ENCODE measurements at regions not wholly inside any gene's neighbourhood (a gene's known extent, or its start where the extent isn't known, plus 50 kb on each side); places are given as distances from the start of the nearest gene placed in this dataset.
A peak's percentile ranks its signal among the peaks of the same experiment; 100 is the strongest.

DNA sequence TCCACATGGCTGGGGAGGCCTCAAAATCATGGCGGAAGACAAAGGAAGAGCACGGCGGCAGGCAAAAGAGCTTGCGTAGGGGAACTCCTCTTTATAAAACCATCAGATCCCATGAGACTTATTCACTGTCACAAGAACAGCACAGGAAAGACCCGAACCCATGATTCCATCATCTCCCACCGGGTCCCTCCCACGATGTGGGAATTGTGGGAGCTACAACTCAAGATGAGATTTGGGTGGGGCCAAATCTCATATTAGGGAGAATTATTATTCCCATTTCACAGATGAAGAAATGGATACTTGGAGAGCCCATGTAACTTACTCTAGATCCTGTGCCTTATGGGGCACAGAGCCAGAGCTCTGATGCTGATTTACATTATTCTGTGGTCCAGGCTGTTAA lies 322.6 kb downstream of the PCNX1 start:
- no peak for ATAC-seq
- TF ChIP-seq, protein P1, sequence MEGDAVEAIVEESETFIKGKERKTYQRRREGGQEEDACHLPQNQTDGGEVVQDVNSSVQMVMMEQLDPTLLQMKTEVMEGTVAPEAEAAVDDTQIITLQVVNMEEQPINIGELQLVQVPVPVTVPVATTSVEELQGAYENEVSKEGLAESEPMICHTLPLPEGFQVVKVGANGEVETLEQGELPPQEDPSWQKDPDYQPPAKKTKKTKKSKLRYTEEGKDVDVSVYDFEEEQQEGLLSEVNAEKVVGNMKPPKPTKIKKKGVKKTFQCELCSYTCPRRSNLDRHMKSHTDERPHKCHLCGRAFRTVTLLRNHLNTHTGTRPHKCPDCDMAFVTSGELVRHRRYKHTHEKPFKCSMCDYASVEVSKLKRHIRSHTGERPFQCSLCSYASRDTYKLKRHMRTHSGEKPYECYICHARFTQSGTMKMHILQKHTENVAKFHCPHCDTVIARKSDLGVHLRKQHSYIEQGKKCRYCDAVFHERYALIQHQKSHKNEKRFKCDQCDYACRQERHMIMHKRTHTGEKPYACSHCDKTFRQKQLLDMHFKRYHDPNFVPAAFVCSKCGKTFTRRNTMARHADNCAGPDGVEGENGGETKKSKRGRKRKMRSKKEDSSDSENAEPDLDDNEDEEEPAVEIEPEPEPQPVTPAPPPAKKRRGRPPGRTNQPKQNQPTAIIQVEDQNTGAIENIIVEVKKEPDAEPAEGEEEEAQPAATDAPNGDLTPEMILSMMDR (IDR thresholded peaks at IDR 0.05), result no peak
- TF ChIP-seq POLR2A (IDR thresholded peaks at IDR 0.05), result no peak
- Histone ChIP-seq H3K4me3 (no peak overlapping the region), H3K27me3 (no peaks in the 10 kb centered on the region), H3K27ac (no peak overlapping the region), H3K36me3 (replicated peaks in 1 of 2; ENCODE audit: insufficient read depth in 1 of 2, low read depth in 2 of 2) (no peaks in the 10 kb centered on the region), H3K9me3 (no peaks in the 10 kb centered on the region), H3K4me1 (peaks cover 5% of the 10 kb centered on the region)
- DNase-seq, result no peak
- WGBS, 2 donors, result 80 to 82% methylated on average over 7 of the region's 7 CpGs
- intact Hi-C loops (cut with DNase I), result no loop called here

DNA sequence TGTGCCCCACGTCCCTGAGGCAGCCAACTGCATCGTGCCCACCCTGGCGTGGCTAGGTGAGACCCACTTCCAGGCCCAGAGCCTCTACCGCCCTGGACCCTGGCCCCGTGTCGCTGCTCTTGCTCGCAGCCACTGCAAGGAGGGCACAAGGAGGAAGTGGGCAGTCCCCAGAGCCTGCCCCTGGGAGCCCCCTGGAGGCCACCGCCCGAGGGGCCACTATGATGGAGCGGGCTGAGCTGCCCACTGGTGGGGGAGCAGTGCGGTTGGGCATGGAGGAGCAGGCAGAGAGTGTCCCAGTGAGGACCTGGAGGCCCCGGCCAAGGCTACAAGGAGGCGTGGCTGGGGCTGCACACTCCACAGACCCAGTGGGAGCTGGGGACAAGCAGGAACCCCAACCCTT lies 323.6 kb downstream of the PCNX1 start:
- 85 to 90% methylated on average over 7 to 13 of the region's 13 CpGs for WGBS, 2 donors
- Histone ChIP-seq H3K4me1 (peaks cover 5% of the 10 kb centered on the region), H3K9me3 (no peaks in the 10 kb centered on the region), H3K27ac (no peak overlapping the region), H3K4me3 (no peak overlapping the region), H3K36me3 (replicated peaks in 1 of 2; ENCODE audit: insufficient read depth in 1 of 2, low read depth in 2 of 2) (no peaks in the 10 kb centered on the region), H3K27me3 (no peaks in the 10 kb centered on the region)
- DNase-seq (no peak), ATAC-seq (no peak)
- no peak for TF ChIP-seq POLR2A (IDR thresholded peaks at IDR 0.05)
- TF ChIP-seq, protein P1 (IDR thresholded peaks at IDR 0.05), result no peak
- intact Hi-C loops (cut with DNase I), result no loop called here

DNA sequence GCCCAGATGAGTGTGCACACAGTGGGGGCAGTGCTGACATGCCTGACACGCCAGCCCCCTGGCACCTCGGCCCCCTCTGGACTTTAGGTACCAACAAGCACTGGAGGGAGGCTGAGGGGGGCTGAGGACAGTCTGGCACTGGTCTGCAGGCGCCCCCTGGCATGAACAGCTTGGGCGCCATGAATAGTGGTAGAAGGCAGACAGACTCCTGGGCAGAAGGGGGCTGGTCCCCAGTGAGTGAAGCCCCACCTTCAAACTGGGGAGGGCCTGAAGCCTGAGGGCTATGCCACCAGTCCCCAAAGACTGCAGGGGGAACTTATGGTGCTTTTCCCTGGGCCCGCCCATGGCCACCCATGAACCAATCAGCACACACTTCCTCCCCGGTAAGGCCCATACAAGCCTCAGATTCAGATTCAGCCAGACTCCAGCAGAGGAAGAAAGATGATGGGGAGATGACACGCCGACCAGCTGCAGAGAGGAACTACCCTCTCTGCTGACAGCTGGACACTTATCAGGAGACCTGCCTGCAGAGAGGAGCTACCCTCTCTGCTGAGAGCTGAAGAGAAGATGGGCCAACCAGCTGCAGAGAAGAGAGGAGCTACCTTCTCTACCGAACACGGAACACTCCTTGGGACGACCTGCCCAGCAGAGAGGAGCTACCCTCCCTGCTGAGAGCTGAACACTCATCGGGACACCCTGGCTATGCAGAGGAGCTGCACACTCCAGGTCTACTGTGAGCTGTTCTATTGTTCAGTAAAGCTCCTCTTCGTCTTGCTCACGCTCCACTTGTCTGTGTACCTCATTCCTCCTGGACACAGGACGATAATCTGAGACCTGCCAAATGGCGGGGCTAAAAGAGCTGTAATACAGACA lies 324.5 kb downstream of the PCNX1 start:
- ATAC-seq, result no peak
- TF ChIP-seq, protein P1 (IDR thresholded peaks at IDR 0.05), result no peak
- TF ChIP-seq POLR2A (IDR thresholded peaks at IDR 0.05), result no peak
- intact Hi-C loops (cut with DNase I), result no loop called here

DNA sequence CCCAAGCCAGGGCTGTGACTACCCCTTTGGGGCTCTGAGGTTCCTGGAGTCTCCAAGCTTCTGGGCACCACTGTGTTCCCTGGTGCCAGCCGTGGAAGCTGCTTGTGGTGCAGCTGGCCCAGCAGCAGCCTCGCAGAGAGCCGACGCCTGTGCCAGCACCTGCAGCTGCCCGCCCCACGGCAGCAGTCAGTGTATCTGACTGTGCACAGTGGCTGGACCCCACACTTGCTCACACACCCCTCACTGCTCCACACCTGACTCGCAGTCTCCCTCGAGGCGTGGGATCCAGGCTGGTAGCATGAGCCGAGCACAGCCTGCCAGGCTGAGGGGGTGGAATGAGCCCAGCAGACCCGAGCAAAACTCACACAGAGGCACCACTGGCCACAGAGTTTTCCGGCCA lies 325.2 kb downstream of the PCNX1 start:
- TF ChIP-seq POLR2A (IDR thresholded peaks at IDR 0.05), result no peak
- TF ChIP-seq, protein P1 (IDR thresholded peaks at IDR 0.05), result no peak
- no peaks in the 10 kb centered on the region for H3K9me3 ChIP-seq
- H3K27ac ChIP-seq, result no peak overlapping the region
- no peaks in the 10 kb centered on the region for H3K27me3 ChIP-seq
- intact Hi-C loops (cut with DNase I), result no loop called here
- ATAC-seq (no peak), DNase-seq (no peak)
- no peak overlapping the region for H3K4me3 ChIP-seq
- no peaks in the 10 kb centered on the region for H3K36me3 ChIP-seq (replicated peaks in 1 of 2; ENCODE audit: insufficient read depth in 1 of 2, low read depth in 2 of 2)
- WGBS, 2 donors, result 70 to 76% methylated on average over 2 to 12 of the region's 12 CpGs
- peaks cover 5% of the 10 kb centered on the region for H3K4me1 ChIP-seq

More for the DNA sequence above, 324.5 kb downstream of the PCNX1 start:
- no peaks in the 10 kb centered on the region for H3K36me3 ChIP-seq (replicated peaks in 1 of 2; ENCODE audit: insufficient read depth in 1 of 2, low read depth in 2 of 2)
- no peak for DNase-seq
- no peak overlapping the region for H3K27ac ChIP-seq
- H3K4me3 ChIP-seq, result no peak overlapping the region
- WGBS, 2 donors, result 71 to 82% methylated on average over 14 to 16 of the region's 16 CpGs
- H3K9me3 ChIP-seq, result no peaks in the 10 kb centered on the region
- no peaks in the 10 kb centered on the region for H3K27me3 ChIP-seq
- H3K4me1 ChIP-seq, result peaks cover 5% of the 10 kb centered on the region

DNA sequence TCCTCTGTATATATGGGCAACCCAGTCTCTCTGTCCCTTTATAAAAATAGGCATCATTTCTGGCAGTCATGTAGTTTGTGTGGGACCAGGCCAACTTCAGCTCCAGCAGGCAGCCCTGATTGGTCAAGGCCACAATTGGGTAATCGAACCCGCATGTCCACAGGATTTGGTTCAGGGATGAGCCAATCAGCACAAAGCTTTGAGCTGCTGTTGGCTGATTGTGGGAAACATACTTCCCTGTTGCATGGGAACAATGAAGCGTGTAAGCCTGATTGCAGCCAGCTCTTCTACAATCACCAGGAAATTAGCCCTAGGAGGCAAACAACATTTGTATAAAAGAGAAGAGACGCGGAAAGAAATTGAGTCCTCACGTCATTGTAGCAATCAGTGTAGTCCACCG lies 328.6 kb downstream of the PCNX1 start:
- peak in 3 of 4 donors; percentile 25 to 61 (median 36) for DNase-seq
- intact Hi-C loops (cut with DNase I), result no loop called here
- Histone ChIP-seq H3K4me3 (no peak overlapping the region), H3K9me3 (no peaks in the 10 kb centered on the region), H3K4me1 (no peaks in the 10 kb centered on the region), H3K27me3 (no peaks in the 10 kb centered on the region), H3K36me3 (replicated peaks in 1 of 2; ENCODE audit: insufficient read depth in 1 of 2, low read depth in 2 of 2) (no peaks in the 10 kb centered on the region), H3K27ac (peak overlapping the region in 2 of 4 donors; percentile 5 to 34)
- peak; percentile 55 for ATAC-seq
- 63 to 77% methylated on average over 7 of the region's 7 CpGs for WGBS, 2 donors
- TF ChIP-seq, protein P1 (IDR thresholded peaks at IDR 0.05), result no peak
- TF ChIP-seq POLR2A (IDR thresholded peaks at IDR 0.05), result no peak

Measured in body of pancreas (tissue), 4 donors.